SKM-1 (cell line): ENCODE measurements at regions not wholly inside any gene's neighbourhood (a gene's known extent, or its start where the extent isn't known, plus 50 kb on each side); places are given as distances from the start of the nearest gene placed in this dataset.

Source experiments
- DNase-seq: peaks from one replicate; lab custom pipeline; 2025; ENCODE audit not compliant: unreplicated experiment; lab: John Stamatoyannopoulos, UW

- no peak for DNase-seq
These were observed 112.6 kb downstream of the CDC5L start for GRCh38 chr6:44500074-44500473.

DNA sequence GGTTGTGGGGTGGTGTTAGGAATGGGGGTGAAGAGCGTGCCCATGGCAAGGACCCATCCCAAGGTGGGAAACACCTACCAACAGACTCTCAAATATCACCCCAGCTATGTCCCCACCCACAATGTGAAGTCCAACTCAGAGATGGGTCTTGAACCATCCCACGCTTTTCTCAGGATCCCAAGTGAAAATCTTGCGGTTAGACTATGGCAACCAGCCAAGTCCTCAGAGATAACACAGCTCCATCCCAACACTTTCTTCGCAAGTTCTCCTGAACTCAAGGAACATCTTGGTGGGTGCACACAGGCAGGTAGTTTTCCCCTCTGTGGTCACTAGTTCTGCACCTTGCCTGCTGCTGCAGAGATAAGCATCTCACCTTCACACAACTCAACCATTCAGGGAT, 116.0 kb downstream of the CDC5L start:
- DNase-seq = no peak

GRCh38 chr6:44504301-44504791, 116.8 kb downstream of the CDC5L start:
- DNase-seq = no peak

GRCh38 chr6:44505751-44506150, 118.2 kb downstream of the CDC5L start:
- DNase-seq = no peak

DNA sequence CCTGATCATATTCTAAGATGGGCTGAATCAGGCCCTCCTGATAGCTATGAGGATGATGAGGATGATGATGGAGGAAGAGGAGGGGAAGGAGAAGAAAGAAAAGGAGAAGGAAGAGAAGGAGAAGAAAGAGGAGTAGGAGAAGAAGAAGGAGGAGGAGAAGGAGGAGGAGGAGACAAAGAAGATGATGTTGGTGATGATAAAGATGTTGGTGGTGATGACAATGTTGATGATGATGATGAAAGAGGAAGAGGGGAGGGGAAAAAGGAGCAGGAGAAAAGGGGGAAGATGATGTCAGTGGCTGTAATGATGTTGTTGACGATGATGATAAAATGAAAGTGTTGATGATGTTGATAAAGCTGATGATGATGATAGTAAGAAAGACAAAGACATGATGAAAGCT, 119.5 kb downstream of the CDC5L start:
- no peak for DNase-seq

DNA sequence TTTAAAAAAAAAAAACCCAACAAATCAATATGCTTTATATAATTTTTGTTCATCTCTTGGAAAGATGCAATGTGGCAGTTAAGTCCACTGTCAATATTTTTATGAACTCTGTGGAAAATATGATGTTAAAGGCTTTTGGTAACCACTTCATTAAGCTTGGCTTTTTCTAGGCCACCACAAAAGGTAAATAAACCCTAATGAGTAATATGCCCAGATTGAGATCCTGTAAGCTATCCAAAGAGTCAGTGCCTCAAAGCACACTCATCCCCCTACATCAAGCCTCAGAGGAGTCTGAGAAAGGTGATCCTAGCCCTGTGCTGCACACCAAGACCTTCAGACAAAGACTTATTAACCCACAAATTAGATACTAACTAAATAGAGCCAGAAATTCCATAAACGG, 121.1 kb downstream of the CDC5L start:
- DNase-seq = no peak

DNA sequence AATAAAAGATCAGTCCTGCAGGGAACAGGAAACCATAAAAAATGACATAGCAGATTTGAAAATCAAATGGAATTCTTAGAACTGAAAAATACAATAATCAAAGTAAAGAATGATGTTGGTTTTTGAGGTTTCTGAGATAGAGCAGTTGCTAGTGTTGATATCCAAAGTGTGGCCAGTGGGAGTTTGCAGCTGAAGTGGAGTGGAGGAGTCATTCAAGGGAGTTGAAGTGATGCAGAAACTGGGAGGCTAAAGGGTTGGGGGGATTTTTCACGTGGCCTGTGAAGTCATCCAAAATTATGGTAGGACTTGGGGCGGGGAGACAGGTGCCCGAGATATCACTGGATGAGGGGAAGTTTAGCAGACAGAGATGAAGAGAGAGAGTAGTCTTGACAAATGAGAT, 123.6 kb downstream of the CDC5L start:
- no peak for DNase-seq

- DNase-seq = no peak
These were observed 125.6 kb downstream of the CDC5L start for GRCh38 chr6:44512868-44513741.

DNA sequence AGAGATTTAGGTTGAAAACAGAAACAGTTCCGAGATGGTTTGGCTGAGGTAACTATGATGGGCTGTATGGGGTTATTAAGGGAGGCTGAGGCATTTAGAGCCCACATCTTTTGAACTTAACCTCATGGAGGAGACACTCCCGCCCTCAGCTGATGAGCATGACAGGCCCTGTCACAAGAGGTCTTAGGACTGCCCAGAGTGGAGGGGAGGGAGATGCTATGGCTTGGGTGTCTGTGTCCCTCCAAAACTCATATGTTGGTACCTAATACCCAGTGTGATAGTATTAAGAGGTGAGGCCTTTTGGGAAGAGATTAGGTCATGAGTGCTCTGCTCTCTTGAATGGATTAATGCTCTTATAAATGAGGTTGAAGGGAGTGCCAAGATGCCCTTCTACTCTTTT, 126.6 kb downstream of the CDC5L start:
- DNase-seq = no peak

DNA sequence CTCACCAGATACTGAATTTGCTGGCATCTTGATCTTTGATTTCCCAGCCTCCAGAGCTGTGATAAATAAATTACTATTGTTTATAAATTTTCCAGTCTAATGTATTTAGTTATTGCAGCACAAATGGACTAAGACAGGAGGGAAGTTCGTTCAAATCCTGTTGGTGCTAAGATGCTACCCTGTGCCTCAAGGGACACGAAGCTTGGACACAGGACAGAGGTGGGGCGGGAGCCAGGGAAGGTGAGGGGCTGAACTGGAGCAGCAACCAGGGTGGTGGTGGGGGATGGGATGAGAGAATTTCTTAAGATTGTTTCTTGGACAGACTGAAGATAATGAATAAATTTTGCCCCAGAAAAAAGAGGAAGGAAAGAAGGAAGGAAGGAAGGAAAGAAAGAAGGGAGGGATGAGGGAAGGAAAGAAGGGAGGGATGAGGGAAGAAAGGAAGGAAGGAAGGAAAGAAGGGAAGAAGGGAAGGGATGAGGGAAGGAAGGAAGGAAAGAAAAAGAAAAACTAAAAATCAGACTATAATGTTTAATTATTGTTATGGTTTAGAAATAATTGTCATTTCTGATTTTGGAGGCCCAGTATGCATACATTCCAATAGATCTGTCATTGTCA, 127.2 kb downstream of the CDC5L start:
- no peak for DNase-seq

- no peak for DNase-seq
These were observed 135.4 kb downstream of the CDC5L start for GRCh38 chr6:44522871-44523270.

GRCh38 chr6:44524476-44525227, 137.1 kb downstream of the CDC5L start:
- no peak for DNase-seq

- DNase-seq = no peak
These were observed 138.3 kb downstream of the CDC5L start for GRCh38 chr6:44525761-44526351.

- peak; percentile 26 for DNase-seq
These were observed 139.7 kb downstream of the CDC5L start for GRCh38 chr6:44527181-44527580.

GRCh38 chr6:44527583-44528369, 140.3 kb downstream of the CDC5L start:
- DNase-seq = no peak

DNA sequence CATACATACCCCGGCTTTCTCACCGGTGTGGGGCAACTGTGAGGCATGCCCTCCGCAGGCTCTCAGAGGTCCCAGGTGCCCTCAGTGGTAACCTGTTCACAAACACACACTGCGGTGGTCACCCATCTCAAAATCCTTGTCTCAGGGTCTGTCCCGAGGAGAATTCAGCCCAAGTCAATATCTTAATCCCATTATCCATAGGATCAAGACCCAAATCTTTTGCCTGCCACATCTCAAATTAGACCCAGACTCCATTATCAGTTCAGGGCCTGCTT, 140.8 kb downstream of the CDC5L start:
- no peak for DNase-seq

- DNase-seq = no peak
These were observed 141.2 kb downstream of the CDC5L start for GRCh38 chr6:44528716-44529115.

- DNase-seq = no peak
These were observed 141.8 kb downstream of the CDC5L start for GRCh38 chr6:44529146-44529905.

DNA sequence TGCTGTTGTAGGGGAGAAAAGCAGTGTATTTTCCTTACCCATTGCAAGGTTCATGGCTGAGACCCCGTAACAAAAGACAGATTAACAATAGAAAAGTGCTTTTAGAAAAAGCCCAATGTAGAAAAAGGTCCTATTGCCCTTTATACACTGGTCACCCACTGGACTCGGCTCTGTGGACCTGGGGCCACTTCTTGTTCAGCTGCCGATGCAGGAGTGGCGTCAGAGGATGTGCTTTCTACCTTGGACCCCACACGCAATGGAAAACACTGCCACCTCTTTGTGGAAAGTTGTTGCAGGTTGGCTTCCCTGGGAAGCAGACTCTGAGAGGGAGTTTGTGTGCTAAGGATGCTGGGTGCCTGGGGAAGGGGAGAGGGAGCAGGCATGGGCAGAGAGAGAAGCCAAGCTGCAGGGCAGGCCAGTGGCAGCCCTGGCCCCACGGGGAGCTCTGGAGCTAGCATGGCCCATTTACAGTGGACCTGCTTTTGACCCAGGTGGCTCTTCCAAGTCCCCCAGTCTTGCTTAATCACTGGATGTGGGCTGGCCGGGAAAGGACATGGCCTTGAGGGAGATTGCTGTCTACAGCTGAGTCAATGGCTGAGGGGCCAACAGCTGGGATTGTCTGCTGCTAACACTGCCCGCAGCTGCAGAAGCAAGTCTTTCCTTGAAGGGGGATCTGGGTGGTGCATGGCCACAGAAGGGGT, 142.9 kb downstream of the CDC5L start:
- no peak for DNase-seq

GRCh38 chr6:44530910-44531234, 143.4 kb downstream of the CDC5L start:
- no peak for DNase-seq
